ENCODE measurements at regions not wholly inside any gene's neighbourhood (a gene's known extent, or its start where the extent isn't known, plus 50 kb on each side); places are given as distances from the start of the nearest gene placed in this dataset.

GRCh38 chr6:4345543-4345942 lies 210.2 kb upstream of the ECI2 start:
- TF ChIP-seq, protein P1, sequence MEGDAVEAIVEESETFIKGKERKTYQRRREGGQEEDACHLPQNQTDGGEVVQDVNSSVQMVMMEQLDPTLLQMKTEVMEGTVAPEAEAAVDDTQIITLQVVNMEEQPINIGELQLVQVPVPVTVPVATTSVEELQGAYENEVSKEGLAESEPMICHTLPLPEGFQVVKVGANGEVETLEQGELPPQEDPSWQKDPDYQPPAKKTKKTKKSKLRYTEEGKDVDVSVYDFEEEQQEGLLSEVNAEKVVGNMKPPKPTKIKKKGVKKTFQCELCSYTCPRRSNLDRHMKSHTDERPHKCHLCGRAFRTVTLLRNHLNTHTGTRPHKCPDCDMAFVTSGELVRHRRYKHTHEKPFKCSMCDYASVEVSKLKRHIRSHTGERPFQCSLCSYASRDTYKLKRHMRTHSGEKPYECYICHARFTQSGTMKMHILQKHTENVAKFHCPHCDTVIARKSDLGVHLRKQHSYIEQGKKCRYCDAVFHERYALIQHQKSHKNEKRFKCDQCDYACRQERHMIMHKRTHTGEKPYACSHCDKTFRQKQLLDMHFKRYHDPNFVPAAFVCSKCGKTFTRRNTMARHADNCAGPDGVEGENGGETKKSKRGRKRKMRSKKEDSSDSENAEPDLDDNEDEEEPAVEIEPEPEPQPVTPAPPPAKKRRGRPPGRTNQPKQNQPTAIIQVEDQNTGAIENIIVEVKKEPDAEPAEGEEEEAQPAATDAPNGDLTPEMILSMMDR (IDR thresholded peaks at IDR 0.05; ENCODE audit: low read length) = no peak
- TF ChIP-seq EZH2 (IDR thresholded peaks at IDR 0.05; ENCODE audit: borderline replicate concordance, low read length) = no peak

Measured in OCI-LY1 (cell line).